Gastrocnemius medialis (tissue), 4 donors: ENCODE measurements at regions not wholly inside any gene's neighbourhood (a gene's known extent, or its start where the extent isn't known, plus 50 kb on each side); places are given as distances from the start of the nearest gene placed in this dataset.
A peak's percentile ranks its signal among the peaks of the same experiment; 100 is the strongest.

Source experiments
- ATAC-seq, 2 donors: fragments of 150-250 bp; one replicate each; pipeline ENCODE4 v1.9.1; 2016
- DNase-seq, 2 donors: peaks; one replicate each; pipeline ENCODE4 v3.0.0-alpha.2; 2019
- H3K27ac ChIP-seq, 4 donors: fragments of 200-600 bp; sonication (generic); 1 replicate in 1 of 4; 2 replicates in 3 of 4; pipeline ENCODE4 v1.5.1; 2016 to 2018; ENCODE audit warnings: mild to moderate bottlenecking in 2 of 4, moderate library complexity in 1 of 4
- H3K27me3 ChIP-seq, 3 donors: fragments of 200-600 bp; sonication (generic) in 2 of 3; 1 replicate in 1 of 3; 2 replicates in 2 of 3; pipeline versions ENCODE4 v1.5.1 to v1.6.0; 2016 to 2019; ENCODE audit warnings: mild to moderate bottlenecking in 1 of 3, moderate library complexity in 1 of 3
- H3K36me3 ChIP-seq, 2 donors: fragments of 200-600 bp; sonication (generic) in 1 of 2; one replicate each; pipeline ENCODE4 v1.5.1; 2017 to 2018
- H3K4me1 ChIP-seq, 2 donors: fragments of 200-600 bp; sonication (generic) in 1 of 2; one replicate each; pipeline ENCODE4 v1.5.1; 2016 to 2017; ENCODE audit warnings: mild to moderate bottlenecking in 2 of 2
- H3K4me3 ChIP-seq, 4 donors: fragments of 200-600 bp; sonication (generic) in 3 of 4; 1 replicate in 1 of 4; 2 replicates in 3 of 4; pipeline ENCODE4 v1.5.1; 2016 to 2019; ENCODE audit warnings: mild to moderate bottlenecking in 2 of 4
- H3K9me3 ChIP-seq, 3 donors: fragments of 200-600 bp; sonication (generic) in 2 of 3; 1 replicate in 1 of 3; 2 replicates in 2 of 3; pipeline ENCODE4 v1.5.1; 2016 to 2019
- CTCF ChIP-seq, 5 experiments: fragments of 450-650 bp in 3 of 5; fragments of 200-600 bp in 2 of 5; sonication (generic) in 2 of 5; IDR thresholded peaks in 4 of 5; conservative IDR thresholded peaks in 1 of 5; 1 replicate in 4 of 5; 2 replicates in 1 of 5; pipeline ENCODE4 v1.5.1; 2016 to 2019; ENCODE audit warnings: antibody characterized with exemption in 5 of 5, mild to moderate bottlenecking in 3 of 5, moderate library complexity in 3 of 5
- POLR2A ChIP-seq, 2 donors: fragments of 450-650 bp; IDR thresholded peaks; one replicate each; pipeline ENCODE4 v1.6.1; 2017; ENCODE audit warnings: antibody characterized with exemption in 2 of 2, mild to moderate bottlenecking in 2 of 2, moderate library complexity in 2 of 2
- in situ Hi-C, 4 donors: fragments of 200-750 bp; cut with MboI; loops; one replicate each; pipeline versions ENCODE4 v1.15.0 to v1.8.0; 2017; ENCODE audit warnings: low sequenced_read_pairs in 4 of 4
- intact Hi-C: fragments of 100-400 bp; cut with DNase I; formaldehyde crosslinking; loops from one replicate; pipeline ENCODE4 v1.15.1; 2023; ENCODE audit warnings: low total_unique reads

DNA sequence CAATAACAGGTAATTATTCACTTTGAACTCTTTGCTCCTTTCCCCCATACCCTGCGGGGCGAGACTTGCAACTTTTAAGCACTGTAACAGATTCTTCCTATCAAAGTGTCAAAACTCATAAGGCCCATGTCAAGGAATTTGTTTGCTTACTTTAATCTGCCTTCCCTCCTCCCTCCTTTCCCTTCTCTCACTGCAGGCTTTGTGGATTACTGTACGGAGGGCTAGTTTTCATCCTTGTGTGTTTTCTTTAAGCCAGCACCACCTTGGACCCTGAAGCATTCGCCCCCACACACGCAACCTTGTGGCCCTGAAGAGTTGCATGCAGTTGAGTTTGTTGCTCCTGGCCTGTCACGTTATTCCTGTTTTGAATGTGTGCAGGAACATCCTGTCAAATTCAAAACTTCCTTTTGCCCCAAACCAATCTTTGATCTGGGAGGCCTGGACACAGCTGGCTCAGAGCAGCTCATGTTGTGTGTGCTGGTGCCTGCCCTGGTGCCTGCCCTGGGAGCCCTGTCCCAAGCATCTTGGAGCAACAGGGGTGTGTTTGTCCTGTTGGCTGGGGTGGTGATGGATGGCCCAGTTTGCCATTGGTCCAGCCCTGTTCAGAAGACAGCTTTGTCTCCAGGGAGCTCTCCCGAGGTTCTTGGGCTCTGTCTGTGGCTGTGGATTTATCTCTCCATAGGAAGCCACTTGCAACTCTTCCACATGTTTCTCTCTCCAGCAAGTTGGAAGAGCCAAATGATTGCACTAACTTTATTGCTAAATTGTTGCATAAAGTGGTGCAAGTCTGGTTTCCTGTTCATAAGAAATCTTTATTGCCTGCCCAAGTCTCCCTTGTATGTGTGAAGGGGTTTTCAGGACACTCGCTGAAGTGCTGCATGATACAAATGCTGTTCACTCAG is 199.6 kb downstream of the VAPA start:
- H3K36me3 ChIP-seq = no peaks in the 10 kb centered on the region
- DNase-seq = peak in 1 of 2 donors; percentile 36
- in situ Hi-C loops (no loop called here), intact Hi-C loops (no loop called here)
- peak in 1 of 2 donors; percentile 51 for ATAC-seq
- H3K4me1 ChIP-seq = no peaks in the 10 kb centered on the region
- H3K27ac ChIP-seq = no peak overlapping the region
- no peaks in the 10 kb centered on the region for H3K27me3 ChIP-seq
- TF ChIP-seq CTCF (IDR thresholded peaks at IDR 0.05 in 4 of 5, conservative IDR thresholded peaks at IDR 0.05 in 1 of 5) (no peak), POLR2A (IDR thresholded peaks at IDR 0.05) (no peak)
- H3K9me3 ChIP-seq = no peaks in the 10 kb centered on the region
- H3K4me3 ChIP-seq = no peak overlapping the region

DNA sequence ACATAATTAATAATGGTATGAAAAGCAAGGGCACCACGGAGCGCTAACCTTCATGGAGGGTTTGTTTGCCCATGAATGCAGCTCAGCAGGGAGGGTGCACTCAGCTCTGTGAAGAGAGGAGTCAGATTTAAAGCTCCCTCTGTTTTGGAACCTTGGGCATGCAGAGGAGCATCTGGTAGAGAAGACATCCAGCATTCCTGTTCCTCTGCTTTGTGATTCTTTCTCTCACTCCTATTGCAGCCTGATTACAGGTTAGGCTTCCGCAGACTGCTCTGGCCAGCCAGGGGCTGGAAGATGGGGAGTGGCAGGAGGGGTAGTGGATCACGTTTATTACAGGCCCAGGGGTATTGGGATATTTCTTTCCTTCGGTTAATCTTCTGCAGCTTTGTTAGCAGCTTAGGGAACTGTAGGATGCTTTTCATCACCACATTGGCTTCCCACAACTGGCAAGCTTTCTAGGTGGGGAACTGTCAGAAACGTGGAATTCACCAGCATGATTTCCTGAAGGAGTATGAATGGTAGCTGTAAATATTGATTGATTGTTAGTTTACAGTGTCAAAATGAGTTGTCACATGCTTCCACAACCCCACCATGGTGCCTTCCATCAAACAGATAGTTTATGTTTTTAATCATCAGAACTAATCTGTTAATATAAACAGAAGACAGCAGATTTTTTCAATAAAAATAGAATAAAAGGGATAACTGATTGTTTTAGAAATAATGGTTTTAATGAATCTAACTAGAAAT is 201.1 kb downstream of the VAPA start:
- DNase-seq (no peak), ATAC-seq (no peak)
- H3K27ac ChIP-seq = no peak overlapping the region
- in situ Hi-C loops = no loop called here
- no peaks in the 10 kb centered on the region for H3K27me3 ChIP-seq
- no peaks in the 10 kb centered on the region for H3K9me3 ChIP-seq
- H3K36me3 ChIP-seq = no peaks in the 10 kb centered on the region
- TF ChIP-seq CTCF (IDR thresholded peaks at IDR 0.05 in 4 of 5, conservative IDR thresholded peaks at IDR 0.05 in 1 of 5) (no peak), POLR2A (IDR thresholded peaks at IDR 0.05) (no peak)
- no peak overlapping the region for H3K4me3 ChIP-seq
- intact Hi-C loops = no loop called here
- no peaks in the 10 kb centered on the region for H3K4me1 ChIP-seq

GRCh38 chr18:10116574-10116973 is 202.8 kb downstream of the VAPA start:
- no peaks in the 10 kb centered on the region for H3K36me3 ChIP-seq
- no peak for ATAC-seq
- no peaks in the 10 kb centered on the region for H3K9me3 ChIP-seq
- DNase-seq = no peak
- intact Hi-C loops = no loop called here
- H3K27me3 ChIP-seq = no peaks in the 10 kb centered on the region
- H3K27ac ChIP-seq = no peak overlapping the region
- no peak for TF ChIP-seq POLR2A (IDR thresholded peaks at IDR 0.05)
- TF ChIP-seq CTCF (IDR thresholded peaks at IDR 0.05 in 4 of 5, conservative IDR thresholded peaks at IDR 0.05 in 1 of 5) = no peak
- in situ Hi-C loops = no loop called here
- peaks cover 1 to 3% of the 10 kb centered on the region in 2 donors for H3K4me1 ChIP-seq
- H3K4me3 ChIP-seq = no peak overlapping the region

DNA sequence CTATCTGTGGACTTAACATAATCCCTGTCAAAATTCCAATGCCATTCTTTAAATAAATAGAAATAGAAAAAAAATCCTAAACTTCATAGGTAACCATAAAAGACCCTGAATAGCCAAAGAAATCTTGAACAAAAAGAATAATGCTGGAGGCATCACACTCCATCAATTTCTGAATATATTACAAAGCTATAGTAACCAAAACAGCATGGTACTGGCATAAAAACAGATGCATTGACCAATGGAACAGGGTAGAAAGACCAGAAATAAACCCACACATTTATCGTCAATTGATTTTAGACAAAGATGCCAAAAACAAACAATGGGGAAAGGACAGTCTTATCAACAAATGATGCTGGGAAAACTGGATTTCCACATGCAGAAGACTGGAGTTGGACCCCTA is 205.7 kb downstream of the VAPA start:
- Histone ChIP-seq H3K27me3 (no peaks in the 10 kb centered on the region), H3K9me3 (no peaks in the 10 kb centered on the region), H3K36me3 (no peaks in the 10 kb centered on the region), H3K27ac (no peak overlapping the region), H3K4me1 (peaks cover 15 to 19% of the 10 kb centered on the region in 2 donors), H3K4me3 (no peak overlapping the region)
- DNase-seq = no peak
- in situ Hi-C loops = no loop called here
- ATAC-seq = no peak
- intact Hi-C loops = no loop called here
- TF ChIP-seq CTCF (IDR thresholded peaks at IDR 0.05 in 4 of 5, conservative IDR thresholded peaks at IDR 0.05 in 1 of 5) (no peak), POLR2A (IDR thresholded peaks at IDR 0.05) (no peak)
